Activated CD8-positive, alpha-beta memory T cell treated with anti-CD3 and anti-CD28 coated beads for 1 hour (primary cell): ENCODE measurements at regions not wholly inside any gene's neighbourhood (a gene's known extent, or its start where the extent isn't known, plus 50 kb on each side); places are given as distances from the start of the nearest gene placed in this dataset.
A peak's percentile ranks its signal among the peaks of the same experiment; 100 is the strongest.

ENCODE experiments used
- DNase-seq, 2 donors: peaks; one replicate each; pipeline ENCODE4 v3.0.0-alpha.2; 2020; ENCODE audit warnings: low read depth in 1 of 2; ENCODE audit errors: extremely low read depth in 1 of 2

DNA sequence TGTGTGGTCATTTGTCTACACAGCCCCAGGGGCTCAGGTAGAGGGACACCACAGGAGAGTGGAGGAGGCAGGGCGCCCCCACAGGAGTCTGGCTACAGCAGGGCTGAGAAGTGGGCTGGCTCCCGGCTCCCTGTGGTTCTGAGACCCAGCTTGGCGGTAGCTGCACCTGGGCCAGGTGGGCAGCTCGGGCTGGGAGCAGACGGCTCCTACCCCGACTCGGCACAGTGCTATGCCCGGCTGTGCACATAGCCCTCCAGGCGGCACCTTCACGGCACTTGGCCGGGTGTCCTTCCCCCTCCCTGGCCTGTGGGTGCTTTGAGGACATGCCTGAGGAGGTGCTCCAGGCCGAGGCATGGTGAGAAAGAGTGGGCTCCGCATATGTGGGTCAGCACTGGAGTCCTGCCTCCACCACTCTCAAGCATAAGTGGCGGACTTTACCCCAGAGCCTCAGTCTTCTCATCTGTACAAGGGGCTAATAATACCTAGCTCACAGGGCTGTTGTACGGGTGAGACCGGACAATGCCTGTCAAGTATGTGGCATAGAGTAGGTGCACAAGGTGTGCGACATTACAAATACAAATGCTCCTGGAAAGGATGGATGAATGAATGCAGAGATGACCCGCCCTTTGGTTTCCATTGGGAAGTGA, 50.1 kb upstream of the JPH3 start:
- DNase-seq: no peak

DNA sequence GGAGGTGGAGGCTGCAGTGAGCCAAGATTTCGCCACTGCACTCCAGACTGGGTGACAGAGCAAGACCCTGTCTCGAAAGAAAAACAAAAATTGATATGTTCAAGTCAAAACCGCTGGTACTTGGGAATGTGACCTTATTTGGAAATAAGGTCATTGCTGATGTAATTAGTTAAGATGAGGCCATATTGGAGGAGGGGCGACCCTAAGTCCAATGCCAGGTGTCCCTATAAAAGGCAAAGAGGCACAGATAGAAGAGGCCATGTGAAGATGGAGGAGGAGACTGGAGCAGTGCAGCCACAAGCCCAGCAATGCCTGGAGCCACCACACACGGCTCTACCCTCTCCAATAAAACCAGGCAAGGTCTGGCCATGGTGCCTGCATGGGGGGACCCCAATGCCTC, 50.8 kb upstream of the JPH3 start:
- no peak for DNase-seq

DNA sequence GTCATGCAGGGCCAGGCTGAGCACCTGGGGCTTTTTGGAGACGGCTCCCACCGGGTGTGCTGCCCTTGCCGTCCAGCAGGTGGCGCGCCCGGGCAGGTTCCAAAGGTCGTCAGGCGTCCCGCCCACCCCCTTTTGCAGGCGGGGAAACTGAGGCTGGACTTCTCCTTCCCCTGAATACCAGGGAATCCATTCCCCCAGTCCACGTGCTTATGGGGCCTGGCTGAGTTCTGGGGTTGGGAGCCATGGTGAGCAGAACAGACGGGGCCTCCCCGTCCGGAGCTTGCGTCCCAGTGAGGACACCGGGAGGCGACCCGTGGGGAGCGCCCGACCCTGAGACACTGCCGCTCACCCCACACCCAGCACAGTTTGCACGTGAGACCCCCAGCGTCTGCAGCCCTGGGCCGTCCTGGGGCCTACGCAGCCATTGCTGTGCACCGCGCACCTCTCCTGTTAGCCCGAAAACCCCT, 51.8 kb upstream of the JPH3 start:
- DNase-seq: peak; percentile 27 to 49

DNA sequence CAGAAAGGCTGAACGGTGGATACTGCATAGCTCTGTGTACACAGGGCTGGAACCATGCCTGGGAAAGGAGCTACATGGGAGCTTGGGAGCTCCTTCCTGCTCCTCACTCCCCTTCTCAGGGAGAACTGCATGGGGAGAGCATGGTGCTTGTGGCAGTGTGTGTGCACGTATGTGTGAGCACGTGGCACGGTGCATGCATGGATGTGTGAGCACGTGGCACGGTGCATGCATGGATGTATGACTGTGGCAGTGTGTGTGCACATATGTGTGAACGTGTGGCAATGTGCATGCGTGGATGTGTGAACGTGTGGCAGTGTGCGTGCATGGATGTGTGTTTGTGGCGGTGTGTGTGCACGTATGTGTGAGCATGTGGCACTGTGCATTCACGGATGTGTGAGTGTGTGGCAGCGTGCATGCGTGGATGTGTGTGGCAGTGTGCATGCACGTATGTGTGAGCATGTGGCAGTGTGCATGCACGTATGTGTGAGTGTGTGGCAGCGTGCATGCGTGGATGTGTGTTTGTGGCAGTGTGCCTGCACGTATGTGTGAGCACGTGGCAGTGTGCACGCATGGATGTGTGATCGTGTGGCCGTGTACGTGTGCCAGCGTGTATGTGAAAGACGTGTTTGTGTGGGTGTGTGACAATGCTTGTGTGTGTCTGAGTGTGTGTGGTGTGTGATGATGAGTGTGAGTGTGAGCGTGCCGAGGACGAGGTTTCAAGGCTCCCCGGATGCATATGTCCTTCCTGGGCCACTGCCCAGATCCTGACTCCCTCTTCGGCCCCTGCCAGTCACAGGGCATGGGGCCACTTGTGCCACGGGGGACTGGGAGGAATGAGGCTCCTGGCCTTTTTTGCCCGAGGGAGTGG, 52.4 kb upstream of the JPH3 start:
- no peak for DNase-seq

DNA sequence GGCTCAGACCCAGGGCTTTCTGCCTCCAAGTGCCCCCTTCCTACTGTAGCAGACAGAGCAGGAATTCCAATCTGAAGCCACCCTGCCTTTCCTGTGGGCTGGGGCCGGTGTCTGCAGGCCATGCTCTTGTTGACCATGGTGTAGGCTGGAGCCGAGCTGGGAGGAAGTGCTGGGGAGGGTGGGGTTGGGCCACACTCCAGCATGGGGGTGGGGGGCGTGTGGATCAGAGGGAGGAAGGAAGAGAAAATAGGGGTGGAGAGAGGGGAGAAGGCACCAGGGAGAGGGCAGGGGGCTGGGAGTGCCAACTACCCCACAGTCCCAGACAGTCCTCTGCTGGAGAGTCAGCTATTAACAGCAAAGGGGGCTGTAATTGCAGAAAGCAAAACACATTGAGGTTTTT, 54.3 kb upstream of the JPH3 start:
- DNase-seq: no peak

DNA sequence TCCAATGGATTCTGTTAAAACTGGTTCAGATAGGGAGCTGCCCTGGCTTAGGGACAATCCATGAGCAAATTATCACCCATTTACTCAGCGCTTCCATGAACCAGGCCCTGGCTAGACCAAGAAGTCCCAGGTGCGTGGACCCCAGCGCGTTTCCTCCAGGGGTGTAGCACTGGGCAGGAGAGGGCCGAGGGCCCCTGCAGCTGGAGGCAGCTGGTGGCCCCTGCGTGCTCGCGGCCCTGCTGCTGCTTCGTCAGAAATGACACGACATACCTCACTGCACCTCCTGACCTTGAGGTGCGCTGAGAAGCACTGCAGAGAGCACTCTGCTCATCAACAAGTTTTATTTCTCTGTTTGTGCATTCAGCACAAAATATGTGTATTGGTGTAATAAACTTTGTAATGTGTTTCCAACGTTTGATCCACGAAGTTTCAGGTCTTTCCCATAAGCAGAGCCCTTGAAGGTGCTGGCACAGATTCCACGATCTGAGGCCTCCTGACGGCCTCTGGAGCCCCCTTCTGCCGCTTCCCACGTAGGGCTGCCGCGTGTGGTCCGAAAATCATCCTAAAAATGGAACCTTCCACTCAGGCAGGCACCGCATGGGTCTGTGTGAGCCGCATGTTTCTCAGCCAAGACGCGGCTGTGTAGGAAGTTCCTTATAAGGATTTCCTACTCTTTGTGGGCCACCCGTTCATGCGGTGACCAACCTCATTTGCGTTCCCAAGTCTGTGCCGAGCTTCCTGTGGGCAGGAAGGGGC, 50.8 kb upstream of the ZCCHC14 start:
- no peak for DNase-seq

DNA sequence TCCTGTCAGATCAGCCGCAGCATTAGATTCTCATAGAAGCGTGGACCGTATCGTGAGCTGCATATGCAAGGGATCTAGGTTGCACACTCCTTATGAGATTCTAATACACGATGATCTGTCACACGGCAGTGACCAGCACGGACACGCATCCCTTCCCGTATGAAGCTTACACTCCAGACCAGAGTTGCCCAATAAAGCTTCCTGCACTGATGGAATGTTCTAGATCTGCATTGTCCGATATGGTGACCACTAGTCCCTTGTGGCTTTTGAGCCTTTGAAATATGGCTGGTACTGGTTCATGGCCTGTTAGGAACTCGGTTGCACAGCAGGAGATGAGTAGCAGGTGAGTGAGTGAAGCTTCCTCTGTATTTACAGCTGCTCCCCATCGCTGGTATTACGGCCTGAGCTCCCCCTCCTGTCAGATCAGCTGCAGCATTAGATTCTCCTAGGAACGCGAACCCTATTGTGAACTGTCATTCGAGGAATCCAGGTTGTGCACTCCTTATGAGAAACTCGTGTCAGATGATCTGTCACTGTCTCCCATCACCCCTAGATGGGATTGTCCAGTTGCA, 49.8 kb upstream of the ZCCHC14 start:
- no peak for DNase-seq
